Left ventricle myocardium inferior (tissue), 1 donor: ENCODE measurements at regions not wholly inside any gene's neighbourhood (a gene's known extent, or its start where the extent isn't known, plus 50 kb on each side); places are given as distances from the start of the nearest gene placed in this dataset.
A peak's percentile ranks its signal among the peaks of the same experiment; 100 is the strongest.
"Not testable (repeated sequence)": the region's sequence is repeated elsewhere in the genome, so short reads cannot be mapped to it uniquely, and the experiment has no call there.

Source experiments
- DNase-seq: peaks from one replicate; pipeline ENCODE4 v3.0.0-alpha.2; 2020
- H3K27ac ChIP-seq: fragments of 200-600 bp; replicated peaks from 2 replicates; pipeline ENCODE4 v1.8.0; 2021
- H3K27me3 ChIP-seq: fragments of 200-600 bp; 2 replicates; pipeline ENCODE4 v1.8.0; 2021; ENCODE audit warnings: low read depth
- H3K36me3 ChIP-seq: fragments of 200-600 bp; 2 replicates; pipeline ENCODE4 v1.8.0; 2021
- H3K4me1 ChIP-seq: fragments of 200-600 bp; 2 replicates; pipeline ENCODE4 v1.8.0; 2021
- H3K4me3 ChIP-seq: fragments of 200-600 bp; 2 replicates; pipeline ENCODE4 v1.8.0; 2021; ENCODE audit warnings: mild to moderate bottlenecking, moderate library complexity
- H3K9me3 ChIP-seq: fragments of 200-600 bp; replicated peaks from 2 replicates; pipeline ENCODE4 v1.8.0; 2021
- intact Hi-C: fragments of 100-400 bp; cut with micrococcal nuclease; formaldehyde crosslinking; loops from one replicate; pipeline ENCODE4 v1.11.0; 2022
- TF ChIP-seq, protein P1 (sequence below): fragments of 200-600 bp; IDR thresholded peaks from 2 replicates; pipeline ENCODE4 v1.8.0; 2021; ENCODE audit warnings: antibody characterized with exemption, mild to moderate bottlenecking, borderline replicate concordance
- donor health status: DM: no; HTN: yes; CAD: no; lungs with severe emphysema.

- no peak overlapping the region for H3K4me3 ChIP-seq
- TF ChIP-seq, protein P1, sequence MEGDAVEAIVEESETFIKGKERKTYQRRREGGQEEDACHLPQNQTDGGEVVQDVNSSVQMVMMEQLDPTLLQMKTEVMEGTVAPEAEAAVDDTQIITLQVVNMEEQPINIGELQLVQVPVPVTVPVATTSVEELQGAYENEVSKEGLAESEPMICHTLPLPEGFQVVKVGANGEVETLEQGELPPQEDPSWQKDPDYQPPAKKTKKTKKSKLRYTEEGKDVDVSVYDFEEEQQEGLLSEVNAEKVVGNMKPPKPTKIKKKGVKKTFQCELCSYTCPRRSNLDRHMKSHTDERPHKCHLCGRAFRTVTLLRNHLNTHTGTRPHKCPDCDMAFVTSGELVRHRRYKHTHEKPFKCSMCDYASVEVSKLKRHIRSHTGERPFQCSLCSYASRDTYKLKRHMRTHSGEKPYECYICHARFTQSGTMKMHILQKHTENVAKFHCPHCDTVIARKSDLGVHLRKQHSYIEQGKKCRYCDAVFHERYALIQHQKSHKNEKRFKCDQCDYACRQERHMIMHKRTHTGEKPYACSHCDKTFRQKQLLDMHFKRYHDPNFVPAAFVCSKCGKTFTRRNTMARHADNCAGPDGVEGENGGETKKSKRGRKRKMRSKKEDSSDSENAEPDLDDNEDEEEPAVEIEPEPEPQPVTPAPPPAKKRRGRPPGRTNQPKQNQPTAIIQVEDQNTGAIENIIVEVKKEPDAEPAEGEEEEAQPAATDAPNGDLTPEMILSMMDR: no peak
- H3K27me3 ChIP-seq: peaks cover 21% of the 10 kb centered on the region
- H3K9me3 ChIP-seq: no peaks in the 10 kb centered on the region
- no peak overlapping the region for H3K27ac ChIP-seq
- no peak for DNase-seq
- H3K36me3 ChIP-seq: no peaks in the 10 kb centered on the region
- intact Hi-C loops: no loop called here
- H3K4me1 ChIP-seq: peaks cover 12% of the 10 kb centered on the region
Measured at GRCh38 chr10:33082373-33082895, 124.4 kb upstream of the ITGB1 start.

- not testable (repeated sequence) for DNase-seq
Measured at GRCh38 chr10:33080467-33080866, 122.4 kb upstream of the ITGB1 start.

DNA sequence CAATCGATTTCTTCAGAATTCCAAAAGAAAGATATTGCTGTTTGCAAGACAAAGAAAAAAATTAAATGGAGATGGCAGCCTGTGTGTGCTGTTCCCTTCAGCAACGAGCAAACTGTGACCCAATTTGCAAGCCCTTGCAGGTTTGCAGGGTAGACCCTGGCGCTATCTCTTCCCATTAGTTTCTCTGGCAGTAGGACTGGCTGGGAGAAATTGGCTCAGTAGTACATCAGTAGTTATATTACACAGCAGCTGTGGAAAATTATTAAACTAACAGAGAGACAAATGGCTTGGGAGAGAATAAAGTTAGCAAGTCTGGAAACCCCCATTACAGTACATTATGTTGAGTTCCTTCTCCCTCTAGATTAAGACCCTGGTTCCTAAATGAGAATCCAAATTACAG, 116.4 kb upstream of the ITGB1 start:
- TF ChIP-seq, protein P1: no peak
- intact Hi-C loops: no loop called here
- peaks cover 32% of the 10 kb centered on the region for H3K27me3 ChIP-seq
- no peaks in the 10 kb centered on the region for H3K4me1 ChIP-seq
- DNase-seq: no peak
- H3K9me3 ChIP-seq: no peaks in the 10 kb centered on the region
- peak overlapping the region; percentile 51 for H3K27ac ChIP-seq
- H3K36me3 ChIP-seq: no peaks in the 10 kb centered on the region
- no peak overlapping the region for H3K4me3 ChIP-seq

More at GRCh38 chr10:33080467-33080866, 122.4 kb upstream of the ITGB1 start:
- peaks cover 10% of the 10 kb centered on the region for H3K4me1 ChIP-seq
- H3K36me3 ChIP-seq, H3K9me3 ChIP-seq, H3K4me3 ChIP-seq, H3K27ac ChIP-seq, intact Hi-C loops: not testable (repeated sequence)
- peaks cover 27% of the 10 kb centered on the region for H3K27me3 ChIP-seq

- Histone ChIP-seq H3K27ac (peak overlapping the region; percentile 51), H3K4me3 (no peak overlapping the region), H3K36me3 (no peaks in the 10 kb centered on the region), H3K27me3 (peaks cover 29% of the 10 kb centered on the region), H3K4me1 (no peaks in the 10 kb centered on the region), H3K9me3 (no peaks in the 10 kb centered on the region)
- DNase-seq: no peak
- intact Hi-C loops: no loop called here
- TF ChIP-seq, protein P1: no peak
Measured at GRCh38 chr10:33073641-33074415, 115.8 kb upstream of the ITGB1 start.

GRCh38 chr10:33071857-33072256, 113.8 kb upstream of the ITGB1 start:
- intact Hi-C loops: no loop called here
- peaks cover 13% of the 10 kb centered on the region for H3K27me3 ChIP-seq

DNA sequence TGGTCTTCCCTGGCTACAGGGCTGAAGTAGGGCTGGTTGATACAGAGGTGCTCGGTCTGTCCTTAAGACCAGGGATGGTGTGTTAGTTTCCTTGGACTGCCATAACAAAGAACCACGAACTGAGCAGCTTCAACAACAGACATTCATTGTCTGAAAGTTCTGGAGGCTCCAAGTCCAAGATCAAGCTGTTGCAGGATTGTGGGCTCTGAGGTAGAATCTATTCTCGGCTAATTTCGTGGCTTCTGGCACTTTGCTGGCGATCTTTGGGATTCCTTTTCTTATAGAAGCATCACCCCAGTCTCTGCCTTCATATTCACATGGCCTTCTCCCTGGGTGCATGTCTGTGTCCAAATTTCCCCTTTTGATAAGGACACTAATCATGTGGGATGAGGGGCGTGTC, 112.1 kb upstream of the ITGB1 start:
- TF ChIP-seq, protein P1: no peak
- no peak for DNase-seq
- no peak overlapping the region for H3K27ac ChIP-seq
- H3K27me3 ChIP-seq: peaks cover 4% of the 10 kb centered on the region
- H3K4me1 ChIP-seq: no peaks in the 10 kb centered on the region
- intact Hi-C loops: no loop called here
- H3K9me3 ChIP-seq: no peaks in the 10 kb centered on the region
- H3K4me3 ChIP-seq: no peak overlapping the region
- H3K36me3 ChIP-seq: no peaks in the 10 kb centered on the region

More at GRCh38 chr10:33071857-33072256, 113.8 kb upstream of the ITGB1 start:
- TF ChIP-seq, protein P1: no peak
- H3K4me3 ChIP-seq: no peak overlapping the region
- no peaks in the 10 kb centered on the region for H3K36me3 ChIP-seq
- no peak overlapping the region for H3K27ac ChIP-seq
- no peaks in the 10 kb centered on the region for H3K9me3 ChIP-seq
- H3K4me1 ChIP-seq: no peaks in the 10 kb centered on the region
- DNase-seq: no peak
